Amniotic epithelial cell (primary cell): ENCODE measurements at regions not wholly inside any gene's neighbourhood (a gene's known extent, or its start where the extent isn't known, plus 50 kb on each side); places are given as distances from the start of the nearest gene placed in this dataset.

ENCODE experiments used
- DNase-seq: peaks from one replicate; pipeline ENCODE4 v3.0.0-alpha.2; 2010; ENCODE audit warnings: low read depth

GRCh38 chr2:30341500-30342267, 105.4 kb upstream of the LCLAT1 start:
- DNase-seq: no peak

GRCh38 chr2:30346471-30347169, 100.4 kb upstream of the LCLAT1 start:
- no peak for DNase-seq

- no peak for DNase-seq
Observed at GRCh38 chr2:30348825-30349224, 98.2 kb upstream of the LCLAT1 start.

GRCh38 chr2:30349691-30350090, 97.4 kb upstream of the LCLAT1 start:
- peak; percentile 34 for DNase-seq

- no peak for DNase-seq
Observed at GRCh38 chr2:30351116-30351515, 95.9 kb upstream of the LCLAT1 start.

- DNase-seq: no peak
Observed at GRCh38 chr2:30351949-30352348, 95.1 kb upstream of the LCLAT1 start.

GRCh38 chr2:30354150-30354549, 92.9 kb upstream of the LCLAT1 start:
- DNase-seq: no peak

- DNase-seq: no peak
Observed at GRCh38 chr2:30354621-30355020, 92.4 kb upstream of the LCLAT1 start.

GRCh38 chr2:30355306-30355705, 91.7 kb upstream of the LCLAT1 start:
- DNase-seq: peak; percentile 45

- DNase-seq: peak; percentile 50
Observed at GRCh38 chr2:30356071-30356470, 91.0 kb upstream of the LCLAT1 start.

GRCh38 chr2:30356776-30357175, 90.3 kb upstream of the LCLAT1 start:
- DNase-seq: peak; percentile 32

- no peak for DNase-seq
Observed at GRCh38 chr2:30358351-30358750, 88.7 kb upstream of the LCLAT1 start.

- no peak for DNase-seq
Observed at GRCh38 chr2:30358842-30359241, 88.2 kb upstream of the LCLAT1 start.

- DNase-seq: peak; percentile 35
Observed at GRCh38 chr2:30359644-30360167, 87.3 kb upstream of the LCLAT1 start.

GRCh38 chr2:30361751-30362394, 85.2 kb upstream of the LCLAT1 start:
- DNase-seq: no peak

GRCh38 chr2:30362468-30363081, 84.5 kb upstream of the LCLAT1 start:
- DNase-seq: no peak

GRCh38 chr2:30363406-30363805, 83.6 kb upstream of the LCLAT1 start:
- no peak for DNase-seq

- no peak for DNase-seq
Observed at GRCh38 chr2:30365201-30365600, 81.8 kb upstream of the LCLAT1 start.

- DNase-seq: no peak
Observed at GRCh38 chr2:30366199-30366691, 80.8 kb upstream of the LCLAT1 start.

GRCh38 chr2:30367232-30368070, 79.6 kb upstream of the LCLAT1 start:
- no peak for DNase-seq

- DNase-seq: peak; percentile 21
Observed at GRCh38 chr2:30368258-30368657, 78.8 kb upstream of the LCLAT1 start.
